ENCODE measurements at regions not wholly inside any gene's neighbourhood (a gene's known extent, or its start where the extent isn't known, plus 50 kb on each side); places are given as distances from the start of the nearest gene placed in this dataset.

GRCh38 chr1:5764464-5764863 is 227.8 kb downstream of the NPHP4 start:
- no peak for TF ChIP-seq MXI1 (conservative IDR thresholded peaks at IDR 0.05; ENCODE audit: poor library complexity, severe bottlenecking)
- TF ChIP-seq EZH2 (IDR thresholded peaks at IDR 0.05; ENCODE audit: borderline replicate concordance, insufficient read depth, low read length, poor library complexity, severe bottlenecking): no peak
- no peak for TF ChIP-seq EP300 (conservative IDR thresholded peaks at IDR 0.05; ENCODE audit: poor library complexity, severe bottlenecking)
- TF ChIP-seq TAF1 (IDR thresholded peaks at IDR 0.05; ENCODE audit: low read depth): no peak
- TF ChIP-seq SMC3 (conservative IDR thresholded peaks at IDR 0.05; ENCODE audit: poor library complexity): no peak
- no peak for TF ChIP-seq CTCF (IDR thresholded peaks at IDR 0.05; ENCODE audit: poor library complexity, severe bottlenecking)
- TF ChIP-seq POLR2AphosphoS5 (IDR thresholded peaks at IDR 0.05): no peak
- TF ChIP-seq REST (IDR thresholded peaks at IDR 0.05; ENCODE audit: borderline replicate concordance): no peak
- TF ChIP-seq RAD21 (conservative IDR thresholded peaks at IDR 0.05): no peak
- no peaks in the 10 kb centered on the region for H3K9me2 ChIP-seq (ENCODE audit: insufficient read depth, low read length)
- H3K9me3 ChIP-seq (ENCODE audit: low read length): no peaks in the 10 kb centered on the region
- no peak overlapping the region for H3K9ac ChIP-seq (ENCODE audit: low read length)
- no peaks in the 10 kb centered on the region for H3F3A ChIP-seq (ENCODE audit: insufficient read depth, low read length, poor library complexity, severe bottlenecking)
- H3K27me3 ChIP-seq (ENCODE audit: insufficient read depth, low read depth, low read length): no peaks in the 10 kb centered on the region
- H2AFZ ChIP-seq (ENCODE audit: low read depth, low read length): no peak overlapping the region
- no peaks in the 10 kb centered on the region for H3K36me3 ChIP-seq (ENCODE audit: insufficient read depth, low read length)
- H3K4me3 ChIP-seq (ENCODE audit: low read length): no peak overlapping the region
- no peaks in the 10 kb centered on the region for H3K79me2 ChIP-seq (replicated peaks; ENCODE audit: insufficient read depth, low read length)
- no peaks in the 10 kb centered on the region for H4K20me1 ChIP-seq (ENCODE audit: insufficient read depth)
- H3K27ac ChIP-seq (ENCODE audit: low read length): no peak overlapping the region
- H3K4me2 ChIP-seq (ENCODE audit: low read length): no peak overlapping the region

- no peaks in the 10 kb centered on the region for H3K9me3 ChIP-seq (ENCODE audit: low read length)
- no peaks in the 10 kb centered on the region for H3K27me3 ChIP-seq (ENCODE audit: insufficient read depth, low read depth, low read length)
- H3K27ac ChIP-seq (ENCODE audit: low read length): no peak overlapping the region
- no peaks in the 10 kb centered on the region for H3K9me2 ChIP-seq (ENCODE audit: insufficient read depth, low read length)
- H3K36me3 ChIP-seq (ENCODE audit: insufficient read depth, low read length): no peaks in the 10 kb centered on the region
- no peak for TF ChIP-seq SMC3 (conservative IDR thresholded peaks at IDR 0.05; ENCODE audit: poor library complexity)
- TF ChIP-seq CTCF (IDR thresholded peaks at IDR 0.05; ENCODE audit: poor library complexity, severe bottlenecking): no peak
- TF ChIP-seq EP300 (conservative IDR thresholded peaks at IDR 0.05; ENCODE audit: poor library complexity, severe bottlenecking): no peak
- TF ChIP-seq EZH2 (IDR thresholded peaks at IDR 0.05; ENCODE audit: borderline replicate concordance, insufficient read depth, low read length, poor library complexity, severe bottlenecking): no peak
- no peaks in the 10 kb centered on the region for H3F3A ChIP-seq (ENCODE audit: insufficient read depth, low read length, poor library complexity, severe bottlenecking)
- no peak overlapping the region for H3K4me3 ChIP-seq (ENCODE audit: low read length)
- no peak overlapping the region for H2AFZ ChIP-seq (ENCODE audit: low read depth, low read length)
- H3K9ac ChIP-seq (ENCODE audit: low read length): no peak overlapping the region
- no peaks in the 10 kb centered on the region for H3K79me2 ChIP-seq (replicated peaks; ENCODE audit: insufficient read depth, low read length)
- H4K20me1 ChIP-seq (ENCODE audit: insufficient read depth): no peaks in the 10 kb centered on the region
- H3K4me2 ChIP-seq (ENCODE audit: low read length): no peak overlapping the region
Measured at GRCh38 chr1:5763696-5764370, 228.4 kb downstream of the NPHP4 start.
